HCT116 (cell line): ENCODE measurements at regions not wholly inside any gene's neighbourhood (a gene's known extent, or its start where the extent isn't known, plus 50 kb on each side); places are given as distances from the start of the nearest gene placed in this dataset.

Experiments
- ATAC-seq: fragments of 200-7000 bp; cut with Tn5 transposase; 2 replicates; pipeline ENCODE4 v1.9.1; 2020; ENCODE audit warnings: mild to moderate bottlenecking, moderate library complexity
- BruUV-seq: library from RNA; stranded (reverse); fragments of 400-500 nt; replicated peaks from 2 replicates; lab custom pipeline; 2021; lab: Mats Ljungman, UMichigan
- CTCF ChIA-PET: fragments of 300-600 bp; sonication (Branson Sonifier 250); formaldehyde crosslinking; loops from one replicate; lab custom pipeline; 2021; ENCODE audit warnings: antibody characterized with exemption; lab: Charles Lee
- POLR2A ChIA-PET: fragments of 300-600, 350-600 bp; sonication (Branson Sonifier 250); formaldehyde crosslinking; loops from one replicate; lab custom pipeline; 2021; ENCODE audit warnings: antibody characterized with exemption; lab: Charles Lee
- RAD21 ChIA-PET, 2 experiments: fragments of 300-600 bp; sonication (Branson Sonifier 250); formaldehyde crosslinking; loops; one replicate each; lab custom pipeline; 2023; ENCODE audit warnings: low total read pairs in 2 of 2; ENCODE audit not compliant: uncharacterized antibody in 2 of 2, unreplicated experiment in 2 of 2, low non-redundant PET in 1 of 2; lab: Charles Lee
- DNase-seq: peaks from one replicate; pipeline ENCODE4 v3.0.0-alpha.2; 2010; ENCODE audit warnings: low read depth, low spot score
- H2AFZ ChIP-seq: fragments of 200-600 bp; shearing (Covaris generic), sonication (generic); 2 replicates; pipeline ENCODE4 v1.6.1; 2017; ENCODE audit warnings: low read depth, mixed run types, mixed read lengths, antibody characterized with exemption, low read length; ENCODE audit not compliant: poor library complexity, severe bottlenecking
- H3K27ac ChIP-seq: 2 replicates; pipeline ENCODE4 v1.5.1; 2012; ENCODE audit warnings: low read depth, low read length
- H3K27me3 ChIP-seq: fragments of 200-600 bp; sonication (generic); 2 replicates; pipeline ENCODE4 v1.6.1; 2016; ENCODE audit warnings: mixed run types, low read length, mixed read lengths; ENCODE audit not compliant: insufficient read depth
- H3K36me3 ChIP-seq, 2 experiments: fragments of 200-500 bp in 1 of 2; fragments of 200-600 bp in 1 of 2; sonication (Bioruptor generic) in 1 of 2; sonication (generic) in 1 of 2; 2 replicates each; pipeline versions ENCODE4 v1.5.1 to v1.6.1; 2014 to 2016; ENCODE audit warnings: low read length in 2 of 2, inconsistent platforms in 1 of 2, mixed read lengths in 1 of 2, mixed run types in 1 of 2; ENCODE audit not compliant: insufficient read depth in 2 of 2, control insufficient read depth in 1 of 2
- H3K4me1 ChIP-seq, 2 experiments: fragments of 200-600 bp in 1 of 2; sonication (generic) in 1 of 2; 2 replicates each; pipeline versions ENCODE4 v1.5.1 to v1.6.1; 2012 to 2017; ENCODE audit warnings: low read length in 2 of 2, inconsistent platforms in 1 of 2, mild to moderate bottlenecking in 1 of 2, mixed read lengths in 1 of 2, mixed run types in 1 of 2, moderate library complexity in 1 of 2; ENCODE audit not compliant: insufficient read depth in 2 of 2, control insufficient read depth in 1 of 2
- H3K4me2 ChIP-seq: fragments of 200-600 bp; sonication (generic); 2 replicates; pipeline ENCODE4 v1.6.1; 2017; ENCODE audit warnings: mixed run types, low read length, mixed read lengths
- H3K4me3 ChIP-seq, 2 experiments: fragments of 200-600 bp in 1 of 2; sonication (generic) in 1 of 2; replicated peaks in 1 of 2; 2 replicates each; pipeline ENCODE4 v1.5.1; 2011 to 2016; ENCODE audit warnings: low read length in 2 of 2, control low read depth in 1 of 2, low read depth in 1 of 2, mild to moderate bottlenecking in 1 of 2, mixed read lengths in 1 of 2, mixed run types in 1 of 2
- H3K79me2 ChIP-seq: fragments of 200-600 bp; sonication (generic); 2 replicates; pipeline ENCODE4 v1.6.1; 2017; ENCODE audit warnings: mild to moderate bottlenecking, mixed run types, low read length, moderate library complexity, mixed read lengths; ENCODE audit not compliant: insufficient read depth
- H3K9ac ChIP-seq: fragments of 200-600 bp; sonication (generic); 2 replicates; pipeline ENCODE4 v1.6.1; 2016; ENCODE audit warnings: low read length, mixed read lengths
- H3K9me2 ChIP-seq: fragments of 200-600 bp; sonication (generic), shearing (Covaris generic); 2 replicates; pipeline ENCODE4 v1.6.1; 2017; ENCODE audit warnings: mixed run types, mild to moderate bottlenecking, moderate library complexity; ENCODE audit not compliant: insufficient read depth
- H3K9me3 ChIP-seq, 2 experiments: fragments of 200-500 bp in 1 of 2; fragments of 200-600 bp in 1 of 2; sonication (Bioruptor generic) in 1 of 2; sonication (generic) in 1 of 2; 2 replicates each; pipeline ENCODE4 v1.6.1; 2014 to 2017; ENCODE audit warnings: low read length in 2 of 2, mixed read lengths in 2 of 2, inconsistent platforms in 1 of 2, low read depth in 1 of 2, mild to moderate bottlenecking in 1 of 2, mixed run types in 1 of 2, moderate library complexity in 1 of 2; ENCODE audit not compliant: control insufficient read depth in 1 of 2, insufficient read depth in 1 of 2
- H4K20me1 ChIP-seq: fragments of 200-600 bp; sonication (generic), shearing (Covaris generic); 2 replicates; pipeline ENCODE4 v1.6.1; 2017; ENCODE audit warnings: mixed run types, mild to moderate bottlenecking, moderate library complexity; ENCODE audit not compliant: insufficient read depth
- CBX3 ChIP-seq: IDR thresholded peaks from 2 replicates; pipeline ENCODE4 v1.6.1; 2012; ENCODE audit warnings: low read depth
- CEBPB ChIP-seq: IDR thresholded peaks from 2 replicates; pipeline ENCODE4 v1.6.1; 2012; ENCODE audit warnings: low read depth
- ELF1 ChIP-seq: IDR thresholded peaks from 2 replicates; pipeline ENCODE4 v1.6.1; 2012; ENCODE audit warnings: low read depth, borderline replicate concordance
- EZH2 ChIP-seq: fragments of 200-600 bp; sonication (generic); IDR thresholded peaks from 2 replicates; pipeline ENCODE4 v1.6.1; 2017; ENCODE audit warnings: antibody characterized with exemption, mixed run types
- intact Hi-C: fragments of 100-400 bp; cut with micrococcal nuclease; formaldehyde crosslinking; loops from 2 replicates; pipeline ENCODE4 v1.10.0; 2022
- TF ChIP-seq, protein P1 (sequence below): IDR thresholded peaks from 2 replicates; pipeline ENCODE4 v1.6.1; 2012; ENCODE audit warnings: low read depth
- TF ChIP-seq, protein P2 (sequence below): IDR thresholded peaks from 2 replicates; pipeline ENCODE4 v1.6.1; 2011; ENCODE audit warnings: mild to moderate bottlenecking, low read length, moderate library complexity; ENCODE audit not compliant: insufficient replicate concordance; ENCODE audit errors: extremely low read depth

DNA sequence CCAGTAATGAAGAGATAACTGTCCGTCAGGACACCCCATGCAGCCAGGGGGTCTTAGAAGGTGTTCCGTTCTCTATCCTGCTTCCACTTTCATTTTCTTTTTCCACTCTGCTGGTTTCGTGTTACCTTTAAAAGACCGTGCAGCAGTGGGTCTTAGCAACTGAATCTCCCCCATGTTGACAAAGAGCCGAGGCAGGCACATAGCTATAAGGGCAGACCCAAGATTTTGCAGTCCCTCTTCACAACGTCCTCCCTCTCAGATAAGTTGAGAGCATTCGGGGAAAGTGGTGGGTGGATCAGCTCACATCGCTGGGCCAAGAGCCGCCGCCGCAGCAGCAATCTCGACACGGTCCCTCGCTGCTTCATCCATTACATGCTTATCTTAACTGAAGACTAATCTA, 355.5 kb downstream of the LMO4 start:
- Histone ChIP-seq H3K79me2 (no peaks in the 10 kb centered on the region), H3K9me2 (no peaks in the 10 kb centered on the region), H3K9me3 (no peaks in the 10 kb centered on the region), H3K4me2 (no peak overlapping the region), H3K4me3 (no peak overlapping the region), H3K27ac (no peak overlapping the region), H3K9ac (no peak overlapping the region), H3K27me3 (no peaks in the 10 kb centered on the region), H3K36me3 (no peaks in the 10 kb centered on the region), H4K20me1 (no peaks in the 10 kb centered on the region), H3K4me1 (no peaks in the 10 kb centered on the region), H2AFZ (no peak overlapping the region)
- DNase-seq (no peak), ATAC-seq (no peak)
- ChIA-PET CTCF (no interaction called here), RAD21 (no interaction called here), POLR2A (no interaction called here)
- intact Hi-C loops = no loop called here
- no peak for TF ChIP-seq ELF1
- TF ChIP-seq, protein P1, sequence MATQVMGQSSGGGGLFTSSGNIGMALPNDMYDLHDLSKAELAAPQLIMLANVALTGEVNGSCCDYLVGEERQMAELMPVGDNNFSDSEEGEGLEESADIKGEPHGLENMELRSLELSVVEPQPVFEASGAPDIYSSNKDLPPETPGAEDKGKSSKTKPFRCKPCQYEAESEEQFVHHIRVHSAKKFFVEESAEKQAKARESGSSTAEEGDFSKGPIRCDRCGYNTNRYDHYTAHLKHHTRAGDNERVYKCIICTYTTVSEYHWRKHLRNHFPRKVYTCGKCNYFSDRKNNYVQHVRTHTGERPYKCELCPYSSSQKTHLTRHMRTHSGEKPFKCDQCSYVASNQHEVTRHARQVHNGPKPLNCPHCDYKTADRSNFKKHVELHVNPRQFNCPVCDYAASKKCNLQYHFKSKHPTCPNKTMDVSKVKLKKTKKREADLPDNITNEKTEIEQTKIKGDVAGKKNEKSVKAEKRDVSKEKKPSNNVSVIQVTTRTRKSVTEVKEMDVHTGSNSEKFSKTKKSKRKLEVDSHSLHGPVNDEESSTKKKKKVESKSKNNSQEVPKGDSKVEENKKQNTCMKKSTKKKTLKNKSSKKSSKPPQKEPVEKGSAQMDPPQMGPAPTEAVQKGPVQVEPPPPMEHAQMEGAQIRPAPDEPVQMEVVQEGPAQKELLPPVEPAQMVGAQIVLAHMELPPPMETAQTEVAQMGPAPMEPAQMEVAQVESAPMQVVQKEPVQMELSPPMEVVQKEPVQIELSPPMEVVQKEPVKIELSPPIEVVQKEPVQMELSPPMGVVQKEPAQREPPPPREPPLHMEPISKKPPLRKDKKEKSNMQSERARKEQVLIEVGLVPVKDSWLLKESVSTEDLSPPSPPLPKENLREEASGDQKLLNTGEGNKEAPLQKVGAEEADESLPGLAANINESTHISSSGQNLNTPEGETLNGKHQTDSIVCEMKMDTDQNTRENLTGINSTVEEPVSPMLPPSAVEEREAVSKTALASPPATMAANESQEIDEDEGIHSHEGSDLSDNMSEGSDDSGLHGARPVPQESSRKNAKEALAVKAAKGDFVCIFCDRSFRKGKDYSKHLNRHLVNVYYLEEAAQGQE = no peak
- TF ChIP-seq EZH2 = no peak
- TF ChIP-seq CEBPB = no peak
- TF ChIP-seq, protein P2, sequence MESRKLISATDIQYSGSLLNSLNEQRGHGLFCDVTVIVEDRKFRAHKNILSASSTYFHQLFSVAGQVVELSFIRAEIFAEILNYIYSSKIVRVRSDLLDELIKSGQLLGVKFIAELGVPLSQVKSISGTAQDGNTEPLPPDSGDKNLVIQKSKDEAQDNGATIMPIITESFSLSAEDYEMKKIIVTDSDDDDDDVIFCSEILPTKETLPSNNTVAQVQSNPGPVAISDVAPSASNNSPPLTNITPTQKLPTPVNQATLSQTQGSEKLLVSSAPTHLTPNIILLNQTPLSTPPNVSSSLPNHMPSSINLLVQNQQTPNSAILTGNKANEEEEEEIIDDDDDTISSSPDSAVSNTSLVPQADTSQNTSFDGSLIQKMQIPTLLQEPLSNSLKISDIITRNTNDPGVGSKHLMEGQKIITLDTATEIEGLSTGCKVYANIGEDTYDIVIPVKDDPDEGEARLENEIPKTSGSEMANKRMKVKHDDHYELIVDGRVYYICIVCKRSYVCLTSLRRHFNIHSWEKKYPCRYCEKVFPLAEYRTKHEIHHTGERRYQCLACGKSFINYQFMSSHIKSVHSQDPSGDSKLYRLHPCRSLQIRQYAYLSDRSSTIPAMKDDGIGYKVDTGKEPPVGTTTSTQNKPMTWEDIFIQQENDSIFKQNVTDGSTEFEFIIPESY = no peak
- TF ChIP-seq CBX3 = no peak
- no TSS peak for BruUV-seq
